Activated T-helper 2 cell treated with anti-CD3 and anti-CD28 coated beads, Interferon-gamma antibody, Interleukin-2, Interleukin-4, amounts not matched to agents 10 μg/mL and 5 μg/mL and 100 μg/mL, durations not matched to agents 14 hours and 24 hours and 36 hours (primary cell): ENCODE measurements at regions not wholly inside any gene's neighbourhood (a gene's known extent, or its start where the extent isn't known, plus 50 kb on each side); places are given as distances from the start of the nearest gene placed in this dataset.

Experiments used
- DNase-seq: peaks from one replicate; pipeline ENCODE4 v3.0.0; 2021; ENCODE audit warnings: low spot score
- H3K27ac Mint-ChIP-seq: one replicate; pipeline ENCODE4 v1.8.0; 2021; ENCODE audit warnings: mixed read lengths
- H3K27me3 Mint-ChIP-seq: one replicate; pipeline ENCODE4 v1.8.0; 2021; ENCODE audit warnings: low read depth, mixed read lengths
- H3K36me3 Mint-ChIP-seq: one replicate; pipeline ENCODE4 v1.8.0; 2021; ENCODE audit warnings: low read depth, mixed read lengths
- H3K4me1 Mint-ChIP-seq: one replicate; pipeline ENCODE4 v1.8.0; 2021; ENCODE audit warnings: low read depth, mixed read lengths
- H3K4me3 Mint-ChIP-seq: one replicate; pipeline ENCODE4 v1.8.0; 2021; ENCODE audit warnings: low read depth, mild to moderate bottlenecking, moderate library complexity, mixed read lengths
- H3K9me3 Mint-ChIP-seq: one replicate; pipeline ENCODE4 v1.8.0; 2021; ENCODE audit warnings: mixed read lengths
- intact Hi-C: fragments of 100-400 bp; cut with micrococcal nuclease; formaldehyde crosslinking; loops from one replicate; pipeline ENCODE4 v1.15.1; 2023

DNA sequence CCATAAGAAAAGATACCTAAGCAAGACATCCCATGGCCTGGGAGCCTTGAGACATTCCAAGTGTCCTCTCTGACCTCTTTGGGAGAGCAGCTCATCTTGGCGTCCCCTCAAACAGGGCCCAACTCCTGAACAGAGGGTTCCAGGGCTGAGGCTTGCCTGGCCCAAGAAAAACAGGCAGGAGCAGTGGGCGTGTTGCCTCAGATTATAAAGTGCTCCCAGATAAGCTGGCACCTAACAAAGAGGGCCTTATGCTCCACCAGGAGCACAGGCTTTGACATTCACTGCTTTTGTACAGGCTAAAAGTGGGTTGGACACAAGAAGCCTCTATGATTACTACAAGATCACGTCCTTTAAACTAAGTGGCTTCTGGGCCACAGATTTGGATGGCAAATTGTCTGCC lies 193.1 kb downstream of the FGFR2 start:
- Mint-ChIP-seq H3K4me3 (no peak overlapping the region), H3K36me3 (no peaks in the 10 kb centered on the region), H3K9me3 (no peaks in the 10 kb centered on the region), H3K27ac (no peak overlapping the region), H3K4me1 (no peaks in the 10 kb centered on the region), H3K27me3 (no peaks in the 10 kb centered on the region)
- no peak for DNase-seq
- intact Hi-C loops: no loop called here

DNA sequence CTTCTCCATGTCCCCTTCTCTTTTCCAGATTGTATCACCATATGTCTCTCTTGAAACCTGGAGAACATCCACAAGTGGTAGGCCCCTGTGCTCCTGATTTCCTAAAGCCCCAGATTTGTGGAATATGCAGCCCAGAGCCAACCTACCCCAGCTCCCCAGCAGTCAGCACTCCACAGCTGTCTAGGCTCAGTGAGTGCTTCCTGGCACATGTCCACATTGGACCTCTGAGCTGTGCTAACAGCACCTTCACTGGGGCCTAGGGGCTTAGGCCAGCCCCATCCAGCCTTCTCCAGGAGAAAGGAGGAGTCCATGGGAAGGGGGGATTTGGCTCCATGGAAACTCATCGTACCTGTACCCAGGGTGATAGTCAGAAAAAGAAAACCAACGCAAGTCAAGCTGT lies 192.7 kb downstream of the FGFR2 start:
- H3K36me3 Mint-ChIP-seq: no peaks in the 10 kb centered on the region
- intact Hi-C loops: no loop called here
- H3K27ac Mint-ChIP-seq: no peak overlapping the region
- H3K4me1 Mint-ChIP-seq: no peaks in the 10 kb centered on the region
- no peak overlapping the region for H3K4me3 Mint-ChIP-seq
- H3K9me3 Mint-ChIP-seq: no peaks in the 10 kb centered on the region
- H3K27me3 Mint-ChIP-seq: no peaks in the 10 kb centered on the region
- no peak for DNase-seq

DNA sequence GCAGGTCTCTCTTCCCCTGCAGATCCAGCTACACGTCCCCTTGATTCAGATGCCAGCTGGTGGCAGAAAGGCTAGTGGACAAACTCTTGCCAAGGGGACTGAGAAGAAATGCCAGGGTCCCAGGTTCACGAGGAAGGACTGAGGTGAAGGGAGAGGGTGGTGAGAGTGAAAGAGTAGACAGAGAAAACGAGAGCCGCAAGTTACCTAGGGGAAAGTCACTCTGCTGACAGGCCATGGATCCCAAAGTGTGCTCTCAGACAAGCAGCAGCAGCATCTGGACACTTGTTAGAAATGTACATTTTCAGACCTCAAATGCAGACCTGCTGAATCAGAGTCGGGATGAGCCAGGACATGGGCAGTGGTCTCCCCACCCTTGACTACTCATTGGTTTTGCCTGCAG lies 192.3 kb downstream of the FGFR2 start:
- no peak for DNase-seq
- Mint-ChIP-seq H3K27ac (no peak overlapping the region), H3K27me3 (no peaks in the 10 kb centered on the region), H3K4me1 (no peaks in the 10 kb centered on the region), H3K9me3 (no peaks in the 10 kb centered on the region), H3K4me3 (no peak overlapping the region), H3K36me3 (no peaks in the 10 kb centered on the region)
- intact Hi-C loops: no loop called here

DNA sequence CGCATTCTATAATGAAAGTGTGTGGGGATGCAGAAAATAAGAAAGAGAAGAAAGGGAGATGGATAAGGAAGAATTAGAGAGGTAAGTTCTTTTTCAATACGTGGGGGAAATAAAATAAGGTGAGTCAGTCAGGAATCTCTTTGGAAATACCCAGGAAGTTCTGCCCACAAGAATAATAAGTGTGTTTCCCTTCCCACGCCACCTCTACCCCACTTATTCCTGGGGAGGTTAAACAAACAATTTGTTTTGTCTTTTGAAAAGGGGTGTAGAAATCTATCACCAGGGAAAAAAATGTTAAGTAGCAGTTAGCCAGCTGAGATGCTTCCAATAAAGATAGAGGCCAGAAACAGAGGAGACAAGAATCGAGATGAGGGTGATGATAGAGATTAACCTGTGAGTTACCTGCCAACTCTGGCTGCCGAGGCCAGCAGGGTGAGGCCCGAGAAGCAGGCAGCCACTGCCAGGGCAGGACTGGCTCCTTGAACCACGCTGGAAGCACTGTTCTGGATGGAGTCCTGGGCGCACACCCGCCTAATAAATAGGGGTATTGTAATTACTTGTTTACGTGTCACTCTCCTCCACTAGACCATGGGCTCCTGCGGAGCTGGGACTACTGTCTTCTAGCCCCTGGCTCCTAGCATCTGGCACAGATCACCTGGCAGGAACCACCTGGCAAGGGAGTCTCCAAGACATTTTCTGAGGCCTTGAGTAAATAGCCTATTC lies 191.3 kb downstream of the FGFR2 start:
- H3K36me3 Mint-ChIP-seq: no peaks in the 10 kb centered on the region
- H3K4me1 Mint-ChIP-seq: no peaks in the 10 kb centered on the region
- no peak overlapping the region for H3K4me3 Mint-ChIP-seq
- no peaks in the 10 kb centered on the region for H3K27me3 Mint-ChIP-seq
- no peak for DNase-seq
- H3K9me3 Mint-ChIP-seq: no peaks in the 10 kb centered on the region
- H3K27ac Mint-ChIP-seq: no peak overlapping the region
- intact Hi-C loops: no loop called here

DNA sequence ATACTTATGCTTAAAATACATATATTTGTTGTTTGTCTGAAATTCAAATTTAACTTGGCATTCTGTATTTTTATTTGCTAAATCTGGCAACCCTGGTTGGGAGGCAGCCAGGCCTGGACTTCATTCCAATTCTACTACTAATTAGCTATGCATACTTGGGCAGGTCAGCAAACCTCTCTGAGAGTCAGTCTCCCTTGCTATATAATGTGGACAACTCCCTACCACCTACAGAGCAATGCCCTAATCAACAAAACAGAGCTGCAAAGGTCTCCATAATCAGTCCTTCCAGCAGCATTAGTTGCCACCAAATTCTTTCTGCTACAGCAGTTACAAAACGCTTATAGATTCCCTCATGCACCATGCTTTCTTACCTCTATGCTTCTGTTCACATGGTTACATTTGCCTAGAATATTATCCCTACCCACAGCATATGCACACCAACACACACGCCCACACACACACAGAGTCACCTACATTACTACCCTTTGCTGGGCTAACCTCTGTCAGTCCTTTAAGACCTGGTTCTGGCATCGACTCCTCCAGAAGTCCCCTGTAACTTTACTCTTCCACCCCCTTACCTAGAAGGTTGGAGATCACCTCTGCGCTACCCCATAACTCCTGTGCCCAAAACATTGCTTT lies 188.7 kb downstream of the FGFR2 start:
- Mint-ChIP-seq H3K4me3 (no peak overlapping the region), H3K9me3 (no peaks in the 10 kb centered on the region), H3K27me3 (no peaks in the 10 kb centered on the region), H3K36me3 (no peaks in the 10 kb centered on the region), H3K27ac (no peak overlapping the region), H3K4me1 (no peaks in the 10 kb centered on the region)
- no peak for DNase-seq
- intact Hi-C loops: no loop called here

DNA sequence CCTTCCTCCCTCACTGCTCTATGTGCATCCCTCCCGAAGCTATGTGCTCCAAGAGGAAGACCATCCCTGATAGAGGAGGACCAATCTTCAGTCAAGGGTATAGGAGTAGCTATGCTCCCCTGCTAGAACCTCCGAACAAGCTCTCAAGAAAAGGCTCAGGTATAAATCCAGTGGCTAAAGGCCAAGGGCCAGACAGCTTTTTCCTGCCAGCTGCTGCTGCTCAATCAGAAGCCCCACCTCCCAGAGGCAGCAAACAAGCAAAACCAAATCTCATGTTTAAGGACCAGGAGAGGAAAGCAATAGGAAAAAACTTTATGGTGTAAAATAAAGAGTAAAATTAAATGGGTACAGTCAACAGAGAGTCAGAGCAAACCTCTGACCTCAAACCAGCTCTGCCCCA lies 187.2 kb downstream of the FGFR2 start:
- no peaks in the 10 kb centered on the region for H3K4me1 Mint-ChIP-seq
- no peaks in the 10 kb centered on the region for H3K27me3 Mint-ChIP-seq
- no peak overlapping the region for H3K4me3 Mint-ChIP-seq
- H3K27ac Mint-ChIP-seq: no peak overlapping the region
- H3K9me3 Mint-ChIP-seq: no peaks in the 10 kb centered on the region
- no peaks in the 10 kb centered on the region for H3K36me3 Mint-ChIP-seq
- intact Hi-C loops: no loop called here
- DNase-seq: no peak

DNA sequence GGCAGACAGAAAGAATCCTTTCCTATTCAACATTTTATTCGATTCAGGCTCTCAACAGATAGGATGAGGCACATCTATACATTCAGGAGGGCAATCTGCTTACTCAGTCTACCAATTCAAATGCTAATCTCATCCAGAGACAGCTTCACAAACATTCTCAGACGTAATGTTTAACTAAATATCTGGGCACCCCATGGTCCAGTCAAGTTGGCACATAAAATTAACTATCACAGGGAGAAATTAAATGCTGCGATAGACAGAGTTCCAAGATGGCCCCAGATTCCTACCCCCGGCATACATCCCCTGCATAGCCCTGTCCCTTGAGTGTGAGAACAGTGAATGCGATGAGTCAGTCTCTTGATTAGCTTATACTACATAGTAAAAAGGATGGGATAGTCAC lies 184.3 kb downstream of the FGFR2 start:
- no peak overlapping the region for H3K27ac Mint-ChIP-seq
- intact Hi-C loops: no loop called here

DNA sequence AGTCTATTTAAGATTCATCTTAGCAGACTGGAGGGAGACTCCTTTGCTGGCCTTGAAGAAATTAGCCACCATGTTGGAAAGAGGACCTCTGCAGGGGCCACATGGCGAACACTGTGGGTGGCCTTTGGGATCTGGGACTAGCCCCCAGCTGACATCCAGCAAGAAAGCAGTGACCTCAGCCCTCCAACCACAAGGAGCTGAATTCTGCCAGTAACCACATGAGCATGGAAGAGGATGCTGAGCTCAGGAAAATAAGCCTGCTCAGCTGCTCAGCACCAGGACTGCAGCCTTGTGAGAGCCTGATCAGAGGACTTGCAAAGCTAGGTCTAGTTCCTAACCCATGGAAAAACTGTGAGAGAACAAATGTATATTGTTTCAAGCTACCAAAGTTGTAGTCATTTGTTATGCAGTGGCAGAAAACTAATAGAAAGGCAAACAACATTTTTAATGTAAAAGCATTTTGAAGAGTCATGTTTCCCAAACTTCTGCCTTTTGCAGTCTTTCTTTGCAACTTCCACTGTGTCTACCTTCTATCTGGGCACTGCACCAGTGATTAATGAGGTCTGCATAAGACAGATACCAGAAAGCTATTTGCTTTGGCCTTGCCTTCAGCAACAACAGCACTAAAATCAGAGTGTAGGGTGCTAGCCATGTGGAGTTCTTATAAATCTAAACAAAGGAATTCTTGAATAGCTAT lies 183.7 kb downstream of the FGFR2 start:
- H3K36me3 Mint-ChIP-seq: no peaks in the 10 kb centered on the region

More for the DNA sequence above, 184.3 kb downstream of the FGFR2 start:
- no peaks in the 10 kb centered on the region for H3K4me1 Mint-ChIP-seq
- no peak overlapping the region for H3K4me3 Mint-ChIP-seq
- DNase-seq: no peak
- H3K27me3 Mint-ChIP-seq: no peaks in the 10 kb centered on the region
- no peaks in the 10 kb centered on the region for H3K9me3 Mint-ChIP-seq
- no peaks in the 10 kb centered on the region for H3K36me3 Mint-ChIP-seq

DNA sequence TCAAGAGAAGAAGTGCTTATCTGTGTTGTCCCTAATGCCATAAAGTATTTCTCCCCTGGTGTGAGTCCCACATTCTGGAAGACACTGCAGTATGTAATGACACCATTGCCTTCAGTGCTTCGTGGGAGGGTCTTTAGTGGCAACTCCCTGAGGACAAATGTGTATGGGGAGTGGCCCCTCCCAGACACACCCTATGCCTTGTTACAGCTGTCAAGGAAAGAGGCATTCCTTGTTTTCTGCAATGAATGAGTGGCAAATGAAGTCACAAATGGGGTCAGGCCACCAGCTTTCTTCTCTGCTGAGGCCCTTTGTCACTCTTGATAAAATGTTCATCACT lies 183.2 kb downstream of the FGFR2 start:
- Mint-ChIP-seq H3K4me3 (no peak overlapping the region), H3K36me3 (no peaks in the 10 kb centered on the region), H3K27ac (no peak overlapping the region), H3K27me3 (no peaks in the 10 kb centered on the region), H3K4me1 (no peaks in the 10 kb centered on the region), H3K9me3 (no peaks in the 10 kb centered on the region)
- DNase-seq: no peak
- intact Hi-C loops: no loop called here

More for the DNA sequence above, 183.7 kb downstream of the FGFR2 start:
- no peaks in the 10 kb centered on the region for H3K27me3 Mint-ChIP-seq
- no peak overlapping the region for H3K4me3 Mint-ChIP-seq
- intact Hi-C loops: no loop called here
- DNase-seq: no peak
- no peak overlapping the region for H3K27ac Mint-ChIP-seq
- H3K4me1 Mint-ChIP-seq: no peaks in the 10 kb centered on the region
- H3K9me3 Mint-ChIP-seq: no peaks in the 10 kb centered on the region

DNA sequence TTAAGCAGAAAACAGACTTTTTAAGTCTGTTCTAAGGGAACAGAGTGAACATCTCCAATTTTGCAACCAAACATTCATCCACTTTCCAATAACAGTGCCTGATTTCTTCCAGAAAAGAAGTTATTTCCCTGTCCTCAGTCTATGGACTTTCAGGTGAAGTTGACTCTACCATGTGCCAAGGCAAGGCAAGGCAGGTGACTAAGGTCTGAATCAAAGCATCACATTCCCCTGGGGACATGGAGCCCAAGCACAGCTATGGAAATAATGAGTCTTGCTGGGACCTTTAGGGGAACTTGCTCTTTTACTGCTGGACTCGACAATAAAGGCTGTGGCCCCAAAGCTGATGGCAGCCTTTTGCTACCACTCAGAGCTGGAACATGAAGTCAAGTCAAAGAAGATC lies 182.2 kb downstream of the FGFR2 start:
- H3K9me3 Mint-ChIP-seq: no peaks in the 10 kb centered on the region
- no peak overlapping the region for H3K4me3 Mint-ChIP-seq

DNA sequence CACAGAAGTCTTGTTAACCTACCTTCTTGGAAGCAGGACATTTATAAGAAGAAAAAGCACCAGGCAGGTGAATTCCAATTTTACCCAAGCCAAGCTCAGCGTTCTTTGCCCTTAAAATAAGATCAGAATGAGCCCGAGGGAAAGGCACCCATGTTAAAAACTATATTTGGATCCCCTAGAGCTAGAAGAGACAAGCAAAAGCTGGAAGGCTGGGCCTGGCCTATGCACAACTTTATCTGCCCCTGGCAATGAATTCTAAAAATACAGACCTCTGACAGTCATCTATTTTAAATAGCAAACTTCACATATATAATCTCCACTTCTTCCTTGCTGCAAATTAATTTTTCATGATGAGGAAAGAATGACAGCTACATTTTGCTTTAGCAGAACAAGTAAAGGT lies 180.9 kb downstream of the FGFR2 start:
- intact Hi-C loops: no loop called here
- H3K4me3 Mint-ChIP-seq: no peak overlapping the region
- no peak overlapping the region for H3K27ac Mint-ChIP-seq
- no peaks in the 10 kb centered on the region for H3K36me3 Mint-ChIP-seq
- no peaks in the 10 kb centered on the region for H3K4me1 Mint-ChIP-seq
- no peaks in the 10 kb centered on the region for H3K9me3 Mint-ChIP-seq
- H3K27me3 Mint-ChIP-seq: no peaks in the 10 kb centered on the region
- no peak for DNase-seq

More for the DNA sequence above, 182.2 kb downstream of the FGFR2 start:
- no peak for DNase-seq
- Mint-ChIP-seq H3K4me1 (no peaks in the 10 kb centered on the region), H3K27me3 (no peaks in the 10 kb centered on the region), H3K27ac (no peak overlapping the region), H3K36me3 (no peaks in the 10 kb centered on the region)
- intact Hi-C loops: no loop called here

DNA sequence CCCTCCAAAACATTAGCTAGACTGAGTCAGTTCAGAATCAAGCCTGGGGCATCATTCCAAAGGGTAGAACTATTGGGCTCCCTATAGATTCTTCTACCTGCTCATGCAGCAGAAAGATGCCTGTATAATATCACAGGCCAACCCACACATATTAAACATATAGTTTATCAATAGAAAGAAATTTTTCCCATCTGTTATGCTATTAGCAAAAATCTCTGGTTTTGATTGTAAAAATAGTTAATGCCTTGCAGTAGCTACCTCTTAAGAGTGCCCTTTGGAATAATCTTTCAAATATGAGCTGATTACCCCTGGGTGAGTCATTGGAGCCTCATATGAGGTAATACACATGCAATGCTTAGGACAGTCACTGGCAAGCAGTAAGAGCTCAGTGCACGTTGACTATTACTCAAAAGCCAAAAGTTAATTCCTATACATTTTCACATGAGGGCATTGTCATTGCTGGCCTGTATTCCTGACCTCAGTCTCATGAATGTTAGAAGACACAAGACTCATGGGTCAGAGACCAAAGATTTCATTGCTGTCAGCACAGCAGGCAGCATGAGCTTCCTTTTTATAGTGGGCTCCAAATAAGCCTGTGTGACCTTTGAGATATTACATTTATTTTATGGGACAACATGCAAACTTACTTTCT lies 180.0 kb downstream of the FGFR2 start:
- intact Hi-C loops: no loop called here
- no peak overlapping the region for H3K4me3 Mint-ChIP-seq
- H3K27ac Mint-ChIP-seq: no peak overlapping the region
- no peaks in the 10 kb centered on the region for H3K27me3 Mint-ChIP-seq
- H3K4me1 Mint-ChIP-seq: no peaks in the 10 kb centered on the region
- no peak for DNase-seq
- H3K9me3 Mint-ChIP-seq: no peaks in the 10 kb centered on the region
- H3K36me3 Mint-ChIP-seq: no peaks in the 10 kb centered on the region

DNA sequence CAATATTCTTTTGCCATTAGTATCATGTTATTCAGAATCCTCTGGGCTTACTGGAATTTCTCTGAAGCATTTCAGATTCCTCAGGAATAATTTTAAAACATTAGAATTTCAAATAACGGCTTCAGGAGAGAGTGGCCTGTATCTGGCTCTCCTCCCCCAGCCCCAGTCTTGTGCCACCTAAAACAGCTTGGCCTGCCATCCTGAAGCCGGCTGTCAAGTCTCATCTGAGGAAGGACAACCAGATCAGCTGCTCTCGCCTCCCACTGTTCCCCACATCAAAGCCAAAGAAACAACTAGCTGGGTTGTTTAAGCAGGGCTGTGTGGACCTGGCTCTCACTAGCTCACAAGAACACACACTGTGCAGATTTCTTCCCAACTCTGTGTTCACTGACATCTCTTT lies 178.2 kb downstream of the FGFR2 start:
- Mint-ChIP-seq H3K27ac (no peak overlapping the region), H3K27me3 (no peaks in the 10 kb centered on the region), H3K4me1 (no peaks in the 10 kb centered on the region), H3K36me3 (no peaks in the 10 kb centered on the region), H3K4me3 (no peak overlapping the region), H3K9me3 (no peaks in the 10 kb centered on the region)
- intact Hi-C loops: no loop called here
- DNase-seq: no peak
